ENCODE measurements at regions not wholly inside any gene's neighbourhood (a gene's known extent, or its start where the extent isn't known, plus 50 kb on each side); places are given as distances from the start of the nearest gene placed in this dataset.

DNA sequence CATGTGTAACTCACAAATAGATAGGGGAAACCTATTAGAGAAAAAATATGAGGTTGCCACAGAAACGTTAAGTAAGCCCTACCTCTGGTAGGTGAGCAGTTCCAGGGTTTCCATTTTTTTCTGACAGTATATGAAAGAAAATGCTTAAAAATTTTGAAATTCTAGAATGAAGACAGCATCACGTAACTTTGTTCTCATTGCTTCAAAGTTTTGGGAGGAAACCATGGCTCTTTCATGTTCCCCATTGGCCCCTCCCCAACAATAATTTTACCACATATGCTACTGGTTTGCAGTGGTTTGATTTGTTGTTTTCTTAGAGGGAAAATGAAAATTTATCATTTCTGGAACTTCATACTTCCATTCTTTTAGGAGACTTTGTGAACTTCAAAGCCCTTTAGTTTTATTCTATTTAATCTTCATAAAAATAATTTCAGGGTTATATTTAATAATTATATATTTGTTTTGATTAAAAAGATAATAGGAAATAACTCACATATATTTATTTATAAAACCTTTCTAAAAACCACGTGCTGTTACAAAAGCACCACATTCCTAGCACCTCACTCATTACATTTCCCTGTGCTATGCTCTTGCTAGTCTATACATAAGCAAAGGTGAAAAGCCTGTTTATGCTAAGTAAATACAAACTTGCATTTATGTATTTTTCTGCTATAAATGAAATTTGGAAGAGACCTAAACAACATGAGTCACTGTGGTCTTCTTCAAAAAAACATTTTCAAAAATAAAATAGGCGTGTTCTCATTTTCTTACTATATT, 113.4 kb downstream of the CASP12 start:
- ATAC-seq (no peak), DNase-seq (no peak)
- no peaks in the 10 kb centered on the region for H3K4me1 ChIP-seq (ENCODE audit: low read depth)
- no peaks in the 10 kb centered on the region for H3K36me3 ChIP-seq (ENCODE audit: low read depth)
- H3K9me3 ChIP-seq, result no peaks in the 10 kb centered on the region
- intact Hi-C loops (cut with DNase I, micrococcal nuclease), result no loop called here
- no peak overlapping the region for H3K4me3 ChIP-seq
- TF ChIP-seq, protein P1, sequence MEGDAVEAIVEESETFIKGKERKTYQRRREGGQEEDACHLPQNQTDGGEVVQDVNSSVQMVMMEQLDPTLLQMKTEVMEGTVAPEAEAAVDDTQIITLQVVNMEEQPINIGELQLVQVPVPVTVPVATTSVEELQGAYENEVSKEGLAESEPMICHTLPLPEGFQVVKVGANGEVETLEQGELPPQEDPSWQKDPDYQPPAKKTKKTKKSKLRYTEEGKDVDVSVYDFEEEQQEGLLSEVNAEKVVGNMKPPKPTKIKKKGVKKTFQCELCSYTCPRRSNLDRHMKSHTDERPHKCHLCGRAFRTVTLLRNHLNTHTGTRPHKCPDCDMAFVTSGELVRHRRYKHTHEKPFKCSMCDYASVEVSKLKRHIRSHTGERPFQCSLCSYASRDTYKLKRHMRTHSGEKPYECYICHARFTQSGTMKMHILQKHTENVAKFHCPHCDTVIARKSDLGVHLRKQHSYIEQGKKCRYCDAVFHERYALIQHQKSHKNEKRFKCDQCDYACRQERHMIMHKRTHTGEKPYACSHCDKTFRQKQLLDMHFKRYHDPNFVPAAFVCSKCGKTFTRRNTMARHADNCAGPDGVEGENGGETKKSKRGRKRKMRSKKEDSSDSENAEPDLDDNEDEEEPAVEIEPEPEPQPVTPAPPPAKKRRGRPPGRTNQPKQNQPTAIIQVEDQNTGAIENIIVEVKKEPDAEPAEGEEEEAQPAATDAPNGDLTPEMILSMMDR (IDR thresholded peaks at IDR 0.05), result no peak

GRCh38 chr11:104783241-104783640, 115.0 kb downstream of the CASP12 start:
- no peak for ATAC-seq
- Histone ChIP-seq H3K36me3 (ENCODE audit: low read depth) (no peaks in the 10 kb centered on the region), H3K4me1 (ENCODE audit: low read depth) (no peaks in the 10 kb centered on the region), H3K9me3 (no peaks in the 10 kb centered on the region), H3K4me3 (no peak overlapping the region)
- no peak for DNase-seq
- TF ChIP-seq, protein P1 (IDR thresholded peaks at IDR 0.05), result no peak
- intact Hi-C loops (cut with DNase I, micrococcal nuclease), result no loop called here

DNA sequence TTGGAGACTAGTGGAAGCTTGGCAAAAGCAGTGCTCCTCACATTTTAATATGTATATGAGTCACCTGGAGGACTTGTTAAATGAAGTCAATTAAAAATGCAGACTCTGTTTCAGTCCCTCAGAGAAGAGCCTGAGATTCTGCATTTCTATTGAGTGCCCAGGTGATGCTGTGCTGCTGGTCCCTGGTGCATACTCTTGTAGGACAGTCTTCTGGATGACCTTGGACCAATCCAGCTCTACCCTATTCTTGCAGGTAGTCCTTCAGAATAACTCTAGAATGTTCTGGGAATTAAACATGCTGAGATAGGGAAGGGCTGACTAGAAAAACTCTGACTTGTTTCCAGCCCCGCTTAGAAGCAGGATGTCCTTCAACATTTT, 115.9 kb downstream of the CASP12 start:
- H3K4me3 ChIP-seq, result no peak overlapping the region
- no peaks in the 10 kb centered on the region for H3K9me3 ChIP-seq
- DNase-seq (no peak), ATAC-seq (no peak)
- H3K36me3 ChIP-seq (ENCODE audit: low read depth), result no peaks in the 10 kb centered on the region
- TF ChIP-seq, protein P1 (IDR thresholded peaks at IDR 0.05), result no peak
- intact Hi-C loops (cut with DNase I, micrococcal nuclease), result no loop called here
- no peaks in the 10 kb centered on the region for H3K4me1 ChIP-seq (ENCODE audit: low read depth)

GRCh38 chr11:104781719-104782376, 116.4 kb downstream of the CASP12 start:
- no peaks in the 10 kb centered on the region for H3K4me1 ChIP-seq (ENCODE audit: low read depth)
- DNase-seq (no peak), ATAC-seq (no peak)
- H3K36me3 ChIP-seq (ENCODE audit: low read depth), result no peaks in the 10 kb centered on the region
- H3K9me3 ChIP-seq, result no peaks in the 10 kb centered on the region
- intact Hi-C loops (cut with DNase I, micrococcal nuclease), result no loop called here
- H3K4me3 ChIP-seq, result no peak overlapping the region
- TF ChIP-seq, protein P1 (IDR thresholded peaks at IDR 0.05), result no peak

DNA sequence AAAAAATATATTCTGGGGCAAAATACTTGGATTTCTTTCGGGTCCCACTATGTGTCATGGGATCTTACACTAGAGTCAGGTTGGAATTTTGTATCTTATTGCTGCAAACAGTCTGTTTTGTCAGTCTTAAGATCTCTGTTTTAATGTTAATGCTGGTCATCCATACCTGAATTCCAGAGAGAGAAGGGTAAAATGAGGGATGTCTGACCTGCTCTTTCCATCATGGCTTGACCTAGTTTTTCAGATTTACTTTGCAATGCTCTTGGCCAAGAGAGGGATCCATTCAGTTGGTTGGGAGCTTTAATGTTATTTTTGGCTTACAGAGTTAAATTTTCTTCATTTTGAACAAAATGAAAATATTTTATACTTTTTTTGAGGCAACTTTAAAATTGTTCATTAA, 117.2 kb downstream of the CASP12 start:
- ATAC-seq (no peak), DNase-seq (no peak)
- intact Hi-C loops (cut with DNase I, micrococcal nuclease), result no loop called here
- no peaks in the 10 kb centered on the region for H3K36me3 ChIP-seq (ENCODE audit: low read depth)
- H3K4me1 ChIP-seq (ENCODE audit: low read depth), result no peaks in the 10 kb centered on the region
- no peaks in the 10 kb centered on the region for H3K9me3 ChIP-seq
- TF ChIP-seq, protein P1 (IDR thresholded peaks at IDR 0.05), result no peak
- H3K4me3 ChIP-seq, result no peak overlapping the region

Data from mucosa of descending colon (tissue), 3 donors.